Sigmoid colon (tissue), 4 donors: ENCODE measurements at regions not wholly inside any gene's neighbourhood (a gene's known extent, or its start where the extent isn't known, plus 50 kb on each side); places are given as distances from the start of the nearest gene placed in this dataset.

ENCODE experiments used
- POLR2A ChIP-seq, 2 donors: fragments of 450-650 bp; IDR thresholded peaks; one replicate each; pipeline ENCODE4 v1.6.1; 2016; ENCODE audit warnings: antibody characterized with exemption in 2 of 2, mild to moderate bottlenecking in 2 of 2, moderate library complexity in 2 of 2
- POLR2AphosphoS5 ChIP-seq, 4 donors: sonication (generic); formaldehyde crosslinking; IDR thresholded peaks; one replicate each; pipeline ENCODE4 v1.6.1; 2017; ENCODE audit warnings: antibody characterized with exemption in 4 of 4
- TF ChIP-seq, protein P1 (sequence below), 4 experiments: fragments of 450-650 bp in 3 of 4; fragments of 200-600 bp in 1 of 4; IDR thresholded peaks; one replicate each; pipeline ENCODE4 v1.5.1; 2016 to 2019; ENCODE audit warnings: antibody characterized with exemption in 4 of 4, mild to moderate bottlenecking in 3 of 4, moderate library complexity in 2 of 4

DNA sequence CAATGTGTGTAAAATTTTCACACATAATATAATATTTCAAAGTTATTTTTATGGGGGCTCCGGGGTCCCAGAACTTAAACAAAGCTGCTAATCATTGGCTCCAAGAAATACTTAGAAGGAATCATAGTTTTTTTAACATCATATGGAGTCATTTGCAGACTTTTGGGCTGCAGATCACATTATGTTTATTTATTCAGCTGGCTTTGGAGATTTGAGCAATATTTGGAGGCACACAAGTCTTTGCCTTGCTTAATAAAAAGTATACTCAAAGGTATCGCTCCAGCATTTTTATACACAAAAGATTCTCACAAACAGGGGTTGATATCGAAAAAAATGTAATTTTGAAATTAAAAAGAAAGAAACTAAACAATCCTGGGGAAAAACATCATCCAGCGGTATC is 382.5 kb upstream of the TENM3 start:
- TF ChIP-seq POLR2AphosphoS5 (IDR thresholded peaks at IDR 0.05), result no peak
- TF ChIP-seq, protein P1, sequence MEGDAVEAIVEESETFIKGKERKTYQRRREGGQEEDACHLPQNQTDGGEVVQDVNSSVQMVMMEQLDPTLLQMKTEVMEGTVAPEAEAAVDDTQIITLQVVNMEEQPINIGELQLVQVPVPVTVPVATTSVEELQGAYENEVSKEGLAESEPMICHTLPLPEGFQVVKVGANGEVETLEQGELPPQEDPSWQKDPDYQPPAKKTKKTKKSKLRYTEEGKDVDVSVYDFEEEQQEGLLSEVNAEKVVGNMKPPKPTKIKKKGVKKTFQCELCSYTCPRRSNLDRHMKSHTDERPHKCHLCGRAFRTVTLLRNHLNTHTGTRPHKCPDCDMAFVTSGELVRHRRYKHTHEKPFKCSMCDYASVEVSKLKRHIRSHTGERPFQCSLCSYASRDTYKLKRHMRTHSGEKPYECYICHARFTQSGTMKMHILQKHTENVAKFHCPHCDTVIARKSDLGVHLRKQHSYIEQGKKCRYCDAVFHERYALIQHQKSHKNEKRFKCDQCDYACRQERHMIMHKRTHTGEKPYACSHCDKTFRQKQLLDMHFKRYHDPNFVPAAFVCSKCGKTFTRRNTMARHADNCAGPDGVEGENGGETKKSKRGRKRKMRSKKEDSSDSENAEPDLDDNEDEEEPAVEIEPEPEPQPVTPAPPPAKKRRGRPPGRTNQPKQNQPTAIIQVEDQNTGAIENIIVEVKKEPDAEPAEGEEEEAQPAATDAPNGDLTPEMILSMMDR (IDR thresholded peaks at IDR 0.05), result no peak
- no peak for TF ChIP-seq POLR2A (IDR thresholded peaks at IDR 0.05)
